HG03159 (cell line): ENCODE measurements at regions not wholly inside any gene's neighbourhood (a gene's known extent, or its start where the extent isn't known, plus 50 kb on each side); places are given as distances from the start of the nearest gene placed in this dataset.
A peak's percentile ranks its signal among the peaks of the same experiment; 100 is the strongest.

ENCODE experiments used
- ATAC-seq: cut with Tn5 transposase; IDR thresholded peaks from one replicate; pipeline ENCODE4 v1.9.1; 2021; ENCODE audit warnings: mild to moderate bottlenecking, moderate library complexity; ENCODE audit not compliant: unreplicated experiment

DNA sequence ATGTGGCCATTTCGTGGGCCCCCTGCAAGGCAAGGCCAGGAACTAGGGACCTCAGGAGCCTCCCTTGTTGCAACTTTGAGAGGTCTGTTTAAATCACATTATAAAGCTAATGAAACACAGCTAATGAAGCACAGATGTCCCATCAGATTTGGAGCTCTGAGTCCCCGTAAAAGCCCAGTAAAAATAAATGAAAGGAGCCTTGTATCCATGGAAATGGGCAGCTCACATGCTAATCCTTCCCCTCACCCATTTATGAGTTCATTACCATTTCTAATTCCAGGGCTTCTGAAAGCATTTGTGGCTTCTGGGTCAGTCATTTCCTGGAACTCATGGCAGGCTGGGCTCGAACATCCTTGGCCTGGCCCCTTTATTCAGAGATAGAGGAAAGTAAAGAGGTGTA lies 274.8 kb downstream of the SS18 start:
- no peak for ATAC-seq

DNA sequence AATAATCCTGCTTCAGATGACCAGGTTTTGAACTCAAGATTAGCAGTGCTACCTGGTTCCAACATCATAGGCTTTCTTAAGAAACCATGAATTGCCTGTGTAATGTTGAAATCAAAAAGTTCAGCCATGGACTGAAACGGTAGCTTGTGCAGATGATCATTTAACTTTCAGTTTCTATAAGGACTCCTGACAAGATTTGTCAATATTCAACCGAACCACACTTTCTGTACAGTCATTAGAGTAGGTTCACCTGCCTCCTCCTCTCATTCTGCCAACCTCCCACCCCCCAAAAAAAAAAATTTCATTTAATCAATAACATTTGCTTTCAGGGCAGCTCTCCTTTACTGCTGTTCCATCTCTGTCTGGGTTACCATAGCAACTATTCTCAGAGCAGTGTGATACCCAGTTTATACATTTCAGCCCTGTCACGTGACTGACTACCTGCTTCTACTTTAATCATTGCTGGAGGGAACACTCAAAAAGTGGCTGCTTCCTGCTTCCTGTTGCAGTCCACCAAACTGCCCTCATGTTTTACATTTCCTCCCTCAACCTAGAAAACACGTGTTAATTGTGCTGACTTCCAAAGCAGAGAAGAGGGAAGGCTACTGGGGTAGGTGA lies 275.5 kb downstream of the SS18 start:
- peak; percentile 90 for ATAC-seq

DNA sequence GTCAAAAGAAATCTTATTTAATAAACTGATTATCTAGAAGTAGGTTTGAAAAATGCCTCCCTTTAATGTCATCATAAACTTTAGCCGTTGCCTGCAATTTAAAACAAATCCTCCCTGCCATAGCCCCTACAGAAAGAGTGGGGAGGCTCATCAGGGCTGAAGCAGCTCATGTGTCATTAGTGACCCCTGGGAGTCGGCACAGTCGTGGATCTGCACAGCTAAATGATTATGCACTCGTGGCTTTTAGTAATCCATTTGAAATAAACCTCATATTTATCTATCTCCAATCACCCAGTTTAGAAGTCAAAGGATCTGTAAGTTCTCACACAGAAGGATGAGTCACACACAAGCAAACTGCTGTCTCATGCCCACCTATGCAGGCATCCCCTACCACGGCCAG lies 277.3 kb downstream of the SS18 start:
- ATAC-seq = no peak

DNA sequence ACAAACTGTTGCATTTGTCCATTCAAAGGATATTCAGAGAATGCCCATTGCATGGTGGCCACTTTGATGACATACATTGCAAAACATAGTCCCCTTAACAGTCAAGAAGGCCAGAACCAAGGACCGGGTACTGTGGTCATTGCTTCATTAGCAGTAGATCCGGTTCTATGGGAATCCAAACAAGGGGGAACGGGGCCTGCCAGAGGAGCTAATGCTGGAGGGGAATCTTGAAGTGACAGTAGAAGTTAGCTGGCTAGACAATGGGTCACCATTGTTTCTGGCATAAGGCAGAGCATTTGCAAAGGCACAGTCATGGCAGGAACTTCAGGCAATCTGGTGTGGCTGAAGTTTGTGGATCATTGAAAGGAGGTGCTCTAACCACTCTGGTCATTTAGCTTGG lies 279.7 kb downstream of the SS18 start:
- ATAC-seq = no peak

DNA sequence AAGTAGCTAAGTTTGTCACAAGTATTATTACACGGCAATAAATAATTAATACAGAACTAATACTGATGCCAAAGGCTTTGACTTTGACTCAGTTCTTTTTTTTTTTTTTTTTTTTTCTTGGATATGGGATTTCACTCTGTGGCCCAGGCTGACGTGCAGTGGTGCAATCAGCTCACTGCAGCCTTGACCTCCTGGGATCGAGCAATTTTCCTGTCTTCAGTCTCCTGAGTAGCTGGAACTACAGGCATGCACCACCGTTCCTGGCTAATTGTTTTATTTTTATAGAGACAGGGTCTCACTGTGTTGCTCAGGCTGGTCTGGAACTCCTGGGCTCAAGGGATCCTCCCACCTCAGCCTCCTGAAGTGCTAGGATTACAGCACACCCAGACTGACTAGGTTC lies 284.5 kb downstream of the SS18 start:
- ATAC-seq = no peak

DNA sequence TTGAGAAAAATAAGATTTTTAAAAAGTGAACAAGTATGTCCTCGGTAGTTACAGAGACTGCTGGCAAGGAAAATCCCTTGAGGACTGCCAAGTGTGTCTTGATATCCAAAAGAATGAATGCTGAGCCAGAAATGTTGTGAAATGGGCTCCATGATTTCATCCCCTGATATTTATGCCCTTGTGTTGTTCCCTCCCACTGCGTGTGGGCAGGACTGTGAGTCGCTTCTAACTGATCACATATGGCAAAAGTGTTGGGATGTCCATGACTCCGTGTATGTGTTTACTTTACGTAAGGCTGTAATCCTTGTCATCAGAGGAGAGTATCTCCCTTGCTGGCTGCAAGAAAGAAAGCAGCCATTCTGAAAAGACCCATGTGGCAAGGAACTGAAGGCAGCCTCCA lies 285.1 kb downstream of the SS18 start:
- no peak for ATAC-seq

DNA sequence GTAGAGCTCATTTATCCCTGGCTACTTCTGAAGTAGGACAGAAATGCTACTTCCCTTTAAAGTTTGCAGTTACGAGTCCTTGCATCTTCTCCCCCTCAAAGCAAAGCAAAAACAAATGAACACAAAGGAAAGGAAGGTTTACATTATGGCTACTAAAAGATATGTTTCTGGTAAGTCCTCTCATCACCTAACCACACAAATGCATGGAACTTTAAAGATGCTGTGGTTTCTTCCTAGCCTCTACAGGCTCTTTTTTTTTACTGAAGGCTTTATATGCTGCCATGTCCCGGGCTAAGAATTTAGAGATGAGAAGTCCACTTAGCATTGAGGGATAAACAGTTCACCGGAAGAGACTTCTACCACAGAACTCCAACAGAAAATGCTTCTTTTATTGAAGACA lies 291.2 kb downstream of the SS18 start:
- no peak for ATAC-seq

DNA sequence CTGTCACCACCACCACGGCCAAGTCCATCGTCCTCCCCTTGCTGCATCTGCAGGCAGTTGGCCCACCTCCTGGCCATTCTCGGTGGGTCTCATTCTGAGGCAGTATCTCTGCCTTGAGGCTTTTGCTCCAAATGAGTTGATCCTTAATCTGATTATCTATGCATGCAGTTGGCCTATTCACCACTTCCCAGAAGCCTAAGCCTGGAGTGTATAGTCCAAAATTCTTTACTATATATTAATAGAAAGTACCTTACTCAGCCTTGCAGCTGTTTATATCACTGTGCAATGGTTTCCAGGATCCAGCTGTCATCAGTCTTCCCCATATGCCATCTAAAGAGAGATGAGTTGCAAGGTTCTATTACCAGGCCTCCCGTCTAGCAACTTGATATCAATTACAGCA lies 292.4 kb downstream of the SS18 start:
- no peak for ATAC-seq

DNA sequence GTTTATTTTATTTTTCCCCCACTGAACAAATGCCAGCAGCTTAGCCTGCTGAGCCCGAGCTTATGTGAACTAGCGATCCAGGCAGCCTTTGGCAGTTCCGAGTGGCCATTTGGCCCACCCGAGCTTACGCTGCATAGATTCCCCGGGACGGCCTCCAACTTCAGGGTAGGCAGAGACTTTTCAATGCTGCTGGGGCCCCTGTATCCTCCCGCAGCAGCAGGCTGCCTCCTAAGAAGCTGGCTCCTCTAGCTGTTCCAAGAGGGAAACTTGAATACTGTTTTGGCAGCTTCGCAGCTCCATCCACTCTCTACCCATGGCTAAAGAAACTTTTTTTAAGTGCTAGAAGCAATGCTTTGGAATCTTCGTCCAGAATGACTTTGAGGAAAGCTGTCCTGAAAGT lies 295.2 kb downstream of the SS18 start:
- ATAC-seq = no peak

DNA sequence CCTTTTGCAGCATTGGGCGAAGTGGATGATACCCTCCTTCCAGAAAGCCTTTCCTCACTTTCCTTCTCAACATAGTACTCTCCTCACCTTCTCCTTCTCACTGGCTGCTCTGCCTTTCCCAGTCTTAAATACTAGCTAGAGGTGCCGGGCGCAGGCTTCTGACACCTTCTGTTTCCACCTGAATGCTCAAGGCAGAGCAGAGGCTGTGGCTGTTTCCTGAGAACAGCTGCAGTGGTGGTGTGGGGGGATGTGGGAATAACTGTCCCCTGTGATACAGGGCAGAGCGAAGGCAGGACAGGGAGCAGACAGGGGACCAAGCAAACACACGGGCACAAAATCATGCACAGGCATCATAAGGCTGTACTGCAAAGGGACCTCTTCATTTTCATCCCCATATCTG lies 303.1 kb downstream of the SS18 start:
- ATAC-seq = no peak

DNA sequence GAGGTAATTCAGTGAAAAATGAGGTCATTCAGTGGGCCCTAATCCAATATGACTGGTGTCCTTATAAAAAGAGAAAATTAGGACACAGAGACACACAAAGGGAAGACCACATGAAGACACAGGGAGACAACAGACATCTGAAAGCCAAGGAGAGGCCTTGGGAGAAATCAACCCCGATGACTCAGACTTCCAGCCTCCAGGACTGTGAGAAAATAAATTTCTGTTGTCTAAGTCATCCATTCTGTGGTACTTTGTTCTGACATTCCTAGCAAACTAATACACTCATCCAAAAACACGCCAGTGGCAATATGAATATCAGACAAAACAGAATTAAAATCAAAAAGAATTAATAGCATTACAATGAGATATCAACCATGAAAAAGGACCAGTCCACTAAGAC lies 303.7 kb downstream of the SS18 start:
- ATAC-seq = no peak

DNA sequence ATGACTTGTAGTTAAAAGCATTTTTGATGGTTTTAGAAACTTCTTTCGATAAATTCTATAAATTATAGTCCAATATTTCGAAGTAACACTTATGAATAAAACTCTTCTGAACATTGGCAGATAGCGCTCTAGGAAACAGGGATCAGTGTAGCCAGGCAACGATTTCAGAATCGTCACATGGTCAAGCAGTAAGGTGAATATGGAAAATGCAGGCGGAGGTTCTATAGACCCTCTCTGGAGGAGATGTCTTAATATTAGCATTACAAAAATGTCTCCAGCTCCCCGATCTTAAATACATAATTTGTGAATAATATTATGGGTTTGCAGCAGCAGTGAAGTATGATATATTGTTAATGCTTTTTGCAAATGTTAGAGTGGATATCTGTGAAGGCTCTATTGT lies 310.3 kb downstream of the SS18 start:
- ATAC-seq = no peak

DNA sequence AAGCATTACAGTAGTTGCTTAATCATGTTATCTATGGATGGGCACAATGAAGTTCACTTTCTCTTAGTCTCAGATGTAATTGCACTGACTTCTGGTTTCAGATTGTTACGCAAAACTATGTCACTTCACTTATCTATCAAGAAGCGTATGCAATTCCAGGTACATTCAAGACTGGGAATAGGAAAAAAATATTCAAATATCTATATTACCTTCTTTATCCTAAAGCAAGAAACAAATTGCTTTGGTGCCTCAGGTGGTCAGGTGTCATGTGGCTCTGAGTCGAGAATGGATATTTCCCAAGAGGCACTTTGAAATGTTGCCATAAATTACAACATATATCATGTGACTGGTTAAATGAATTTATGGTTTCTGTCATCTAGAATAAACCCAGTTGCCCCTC lies 318.6 kb downstream of the SS18 start:
- no peak for ATAC-seq

DNA sequence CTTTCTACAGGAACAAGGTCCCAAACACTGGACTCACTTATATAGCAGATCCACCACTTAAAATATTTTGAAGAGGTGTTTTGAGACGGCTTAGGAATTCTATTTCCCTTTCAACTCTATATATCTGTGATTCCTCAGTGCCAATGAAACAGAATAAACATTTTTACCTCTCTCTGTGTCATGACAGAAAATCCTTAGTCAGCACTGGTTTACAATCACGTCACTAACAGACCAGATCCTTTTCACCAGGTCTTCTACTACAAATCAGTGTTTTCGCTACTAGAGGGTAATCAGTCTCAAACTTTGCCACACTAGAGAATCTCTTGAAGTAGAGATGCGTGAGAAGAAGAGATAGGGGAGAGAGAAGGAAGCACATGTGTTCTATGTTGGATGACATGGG lies 325.6 kb downstream of the SS18 start:
- no peak for ATAC-seq

DNA sequence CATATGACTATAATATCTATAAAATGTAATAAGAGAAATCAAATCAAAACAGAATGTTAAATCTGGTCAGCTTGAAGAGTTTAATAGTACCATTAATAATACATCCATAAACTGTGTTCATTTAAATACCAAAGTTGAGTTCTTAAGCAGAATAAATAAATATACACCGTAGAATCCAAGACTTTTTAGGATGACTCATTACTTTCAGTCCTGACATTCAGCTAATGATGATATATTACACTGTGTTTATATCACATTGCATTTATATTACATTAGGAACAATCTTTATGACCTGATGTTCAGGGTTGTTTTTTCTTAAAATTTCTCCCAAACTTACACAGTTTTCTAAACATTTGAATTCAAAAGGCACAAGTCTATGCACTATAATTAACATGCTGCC lies 331.3 kb downstream of the SS18 start:
- no peak for ATAC-seq

DNA sequence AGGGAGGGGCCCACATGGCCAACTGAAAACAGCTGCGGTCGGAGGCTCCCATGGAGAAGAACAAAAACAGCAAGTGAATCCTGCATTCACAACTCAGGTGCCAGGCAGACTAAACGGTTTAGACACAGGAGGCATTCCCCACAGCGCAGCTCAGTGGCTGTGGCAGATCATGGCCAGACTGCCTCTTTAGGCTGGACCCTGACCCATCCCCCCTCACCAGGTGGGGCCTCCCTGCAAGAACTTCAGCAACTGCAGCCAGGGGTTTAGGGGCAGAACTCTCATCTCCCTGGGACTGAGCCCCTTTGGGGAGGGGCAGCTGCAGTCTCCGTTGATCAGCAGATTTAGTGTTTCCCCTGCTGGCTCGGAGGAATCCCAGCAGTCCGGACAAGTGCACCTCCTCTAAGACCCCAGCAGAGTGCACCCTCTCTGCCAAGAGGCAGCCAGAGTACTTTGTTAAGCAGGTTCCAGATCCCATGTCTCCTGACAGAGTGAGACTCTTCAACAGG lies 346.7 kb downstream of the SS18 start:
- ATAC-seq = no peak

DNA sequence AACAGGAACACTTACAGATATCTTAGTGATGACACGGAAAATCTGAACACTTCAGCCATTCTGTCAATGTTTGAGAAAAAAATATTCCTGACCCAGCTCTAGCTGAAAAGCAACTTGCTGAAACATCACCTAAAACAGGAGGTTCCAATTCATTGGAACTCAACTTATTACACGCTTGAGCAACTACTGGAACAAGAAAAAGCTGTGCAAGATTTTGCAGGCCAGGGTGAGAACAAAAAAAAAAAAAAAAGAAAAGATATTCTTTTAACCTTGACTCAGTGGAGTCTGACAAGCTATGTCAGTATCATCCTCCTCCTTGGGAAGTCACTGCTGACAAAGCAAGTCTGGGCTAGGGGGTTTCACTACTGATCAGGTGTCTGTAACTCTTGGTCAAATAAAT lies 351.0 kb downstream of the SS18 start:
- no peak for ATAC-seq

DNA sequence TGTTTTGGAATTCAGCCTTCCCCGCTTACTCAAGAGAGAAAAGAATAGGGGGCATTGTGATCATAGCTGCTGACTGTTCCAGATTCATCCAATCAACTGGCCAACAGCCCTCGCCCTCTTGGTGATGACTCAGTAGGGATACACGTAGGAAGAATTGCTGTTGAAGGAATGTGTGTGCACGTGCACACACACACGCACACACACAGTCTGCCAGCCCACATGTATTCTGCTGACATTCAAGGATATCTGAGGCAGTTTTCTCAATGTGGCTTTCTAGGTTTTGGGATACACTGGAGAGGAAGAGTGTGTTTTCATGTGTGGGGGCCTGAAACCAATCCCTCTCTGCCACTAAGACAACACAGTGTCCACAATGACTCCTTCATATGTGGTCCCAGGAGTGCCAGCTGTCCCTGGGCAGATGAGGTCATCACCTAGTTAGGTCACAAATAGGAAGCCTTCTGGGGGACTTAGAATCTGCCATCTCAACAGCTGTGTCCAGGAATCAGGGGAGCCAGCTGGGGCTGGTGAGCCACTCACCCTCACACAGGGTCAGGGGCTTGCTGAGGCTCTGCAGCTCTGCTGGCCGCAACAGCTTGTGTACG lies 352.6 kb downstream of the SS18 start:
- no peak for ATAC-seq

DNA sequence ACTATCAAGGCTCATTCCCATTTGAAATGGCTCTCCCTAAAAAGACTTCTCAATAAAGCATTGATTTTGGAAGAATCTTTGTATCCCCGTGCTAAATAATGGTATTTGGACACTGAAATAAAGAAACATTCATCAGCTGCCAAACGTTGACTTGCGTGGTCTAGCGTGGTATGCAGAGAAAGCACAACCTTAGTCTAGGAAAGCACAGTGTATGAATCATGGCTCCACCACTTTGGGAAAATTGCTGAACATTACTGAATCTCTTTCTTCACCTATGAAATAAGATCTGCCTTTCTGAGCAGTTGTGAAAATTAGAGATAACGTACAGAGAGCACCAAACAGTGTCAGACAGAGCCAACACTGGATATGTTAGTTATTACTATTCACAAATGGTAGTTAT lies 353.9 kb downstream of the SS18 start:
- no peak for ATAC-seq

DNA sequence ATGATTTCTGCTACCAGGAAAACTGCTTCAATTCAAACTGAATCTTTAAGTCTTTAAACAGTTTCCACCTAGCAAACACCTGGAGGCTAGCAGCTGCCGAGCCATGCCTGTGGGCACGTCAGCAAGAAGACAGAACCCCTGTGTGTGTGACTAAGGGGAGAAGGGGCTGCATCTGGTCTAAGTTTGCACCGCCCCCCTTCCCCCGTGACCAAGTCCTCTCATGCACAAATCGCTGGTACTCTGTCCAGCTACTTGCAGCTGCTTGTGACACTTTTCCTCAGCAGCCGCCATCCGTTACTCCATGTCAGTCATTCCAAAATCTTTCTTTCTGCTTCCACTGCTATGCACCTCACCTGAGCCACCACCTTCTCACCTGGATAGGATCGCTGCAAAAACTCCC lies 355.0 kb downstream of the SS18 start:
- ATAC-seq = no peak

DNA sequence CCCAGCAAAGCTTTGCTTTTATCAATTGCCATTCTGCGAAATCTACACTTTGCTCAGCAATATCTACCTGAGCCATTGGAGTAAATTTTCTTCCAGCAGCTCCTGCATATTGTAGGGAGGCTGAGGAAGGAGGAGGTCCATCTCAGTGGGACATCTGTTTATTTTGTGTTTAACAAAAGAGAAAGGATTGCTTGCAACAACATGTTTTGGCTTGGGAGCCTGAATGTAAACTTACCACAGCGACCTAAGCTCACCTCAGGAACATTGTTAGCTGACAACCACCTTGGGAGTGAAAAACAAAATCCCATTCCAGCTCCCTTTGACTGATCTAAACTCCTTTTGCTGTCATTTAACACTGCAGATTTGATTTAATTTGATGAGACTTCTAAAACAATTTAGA lies 356.1 kb downstream of the SS18 start:
- no peak for ATAC-seq

DNA sequence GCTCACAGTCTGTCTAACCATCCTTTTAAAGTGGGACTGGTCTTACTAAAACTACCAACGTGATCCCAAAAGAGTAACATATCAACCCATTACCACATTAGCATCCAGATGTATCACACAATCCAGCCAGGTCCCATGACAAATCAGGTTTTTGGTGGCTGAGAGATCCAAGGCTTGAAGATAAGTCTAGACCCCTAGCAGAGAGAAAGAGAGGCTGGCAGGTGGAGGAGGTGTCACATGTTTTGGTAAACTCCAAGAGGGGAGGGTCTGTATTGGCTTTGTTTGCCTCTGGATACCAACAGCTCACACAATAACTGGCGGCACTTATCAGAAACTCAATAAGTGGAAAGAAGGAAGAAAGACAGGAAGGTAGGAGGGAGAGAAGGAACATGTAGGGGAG lies 357.6 kb downstream of the SS18 start:
- no peak for ATAC-seq

DNA sequence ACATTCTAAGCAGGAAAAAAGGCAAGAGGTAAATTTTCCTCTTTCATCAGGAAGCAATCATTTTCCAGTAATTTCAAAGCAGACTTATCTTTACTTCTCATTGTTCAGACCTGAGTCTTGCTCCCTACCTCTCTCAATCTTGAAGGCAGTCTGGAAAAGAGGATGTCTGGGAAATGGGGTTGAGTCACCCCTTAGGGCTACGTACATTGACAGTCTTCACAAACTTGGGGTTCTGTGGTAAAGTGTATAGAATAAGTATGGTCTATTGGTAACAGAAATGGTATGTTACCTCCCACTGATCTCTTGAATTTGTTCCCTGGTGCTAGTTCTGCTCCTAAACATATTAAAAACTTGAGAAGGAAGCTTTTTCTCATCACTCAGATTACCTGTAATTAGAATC lies 361.3 kb downstream of the SS18 start:
- no peak for ATAC-seq
